Subcutaneous abdominal adipose tissue (tissue), 5 donors: ENCODE measurements at regions not wholly inside any gene's neighbourhood (a gene's known extent, or its start where the extent isn't known, plus 50 kb on each side); places are given as distances from the start of the nearest gene placed in this dataset.

ENCODE experiments used
- H3K27ac ChIP-seq: one replicate; pipeline ENCODE4 v1.7.0; 2013; ENCODE audit warnings: low read depth, mild to moderate bottlenecking, inconsistent platforms, low read length, moderate library complexity
- H3K27me3 ChIP-seq, 5 donors: one replicate each; pipeline ENCODE4 v1.7.0; 2013; ENCODE audit warnings: low read length in 5 of 5, inconsistent platforms in 1 of 5; ENCODE audit not compliant: control insufficient read depth in 5 of 5, insufficient read depth in 4 of 5
- H3K36me3 ChIP-seq, 5 donors: one replicate each; pipeline ENCODE4 v1.7.0; 2013; ENCODE audit warnings: low read length in 5 of 5; ENCODE audit not compliant: control insufficient read depth in 5 of 5, insufficient read depth in 5 of 5
- H3K4me1 ChIP-seq, 5 donors: one replicate each; pipeline ENCODE4 v1.7.0; 2013; ENCODE audit warnings: low read length in 5 of 5, mild to moderate bottlenecking in 3 of 5, moderate library complexity in 1 of 5; ENCODE audit not compliant: control insufficient read depth in 5 of 5, insufficient read depth in 5 of 5
- H3K4me3 ChIP-seq, 5 donors: one replicate each; pipeline ENCODE4 v1.7.0; 2013; ENCODE audit warnings: low read length in 5 of 5, low read depth in 1 of 5
- H3K9ac ChIP-seq, 5 donors: one replicate each; pipeline ENCODE4 v1.7.0; 2013; ENCODE audit warnings: low read length in 5 of 5, mild to moderate bottlenecking in 4 of 5, moderate library complexity in 3 of 5
- H3K9me3 ChIP-seq, 5 donors: one replicate each; pipeline ENCODE4 v1.7.0; 2013; ENCODE audit warnings: low read length in 5 of 5; ENCODE audit not compliant: control insufficient read depth in 5 of 5
- donor health status: healthy.
- donor health status: healthy.
- donor health status: healthy.
- donor health status: healthy.
- donor health status: healthy.

GRCh38 chr1:43058545-43059360 lies 100.1 kb upstream of the SLC2A1 start:
- peaks cover 0 to 8% (median 5%) of the 10 kb centered on the region in 5 donors for H3K4me1 ChIP-seq
- H3K27me3 ChIP-seq, result peaks cover 0 to 12% (median 0%) of the 10 kb centered on the region in 5 donors
- no peak overlapping the region for H3K27ac ChIP-seq
- H3K36me3 ChIP-seq, result no peaks in the 10 kb centered on the region
- no peak overlapping the region for H3K9ac ChIP-seq
- H3K4me3 ChIP-seq, result no peak overlapping the region
- peaks cover 0 to 2% (median 0%) of the 10 kb centered on the region in 5 donors for H3K9me3 ChIP-seq

- Histone ChIP-seq H3K36me3 (no peaks in the 10 kb centered on the region), H3K9me3 (peaks cover 0 to 2% (median 0%) of the 10 kb centered on the region in 5 donors), H3K4me3 (no peak overlapping the region), H3K27ac (no peak overlapping the region), H3K9ac (no peak overlapping the region), H3K4me1 (peaks cover 0 to 8% (median 5%) of the 10 kb centered on the region in 5 donors), H3K27me3 (peaks cover 0 to 12% (median 0%) of the 10 kb centered on the region in 5 donors)
Measured at GRCh38 chr1:43058056-43058455, 99.4 kb upstream of the SLC2A1 start.

GRCh38 chr1:43057567-43057966 lies 98.9 kb upstream of the SLC2A1 start:
- Histone ChIP-seq H3K27me3 (peaks cover 0 to 12% (median 0%) of the 10 kb centered on the region in 5 donors), H3K4me1 (peaks cover 0 to 8% (median 5%) of the 10 kb centered on the region in 5 donors), H3K36me3 (no peaks in the 10 kb centered on the region), H3K9me3 (peaks cover 0 to 2% (median 0%) of the 10 kb centered on the region in 5 donors), H3K9ac (no peak overlapping the region), H3K27ac (no peak overlapping the region), H3K4me3 (no peak overlapping the region)

- H3K4me1 ChIP-seq, result peaks cover 0 to 8% (median 5%) of the 10 kb centered on the region in 5 donors
- H3K4me3 ChIP-seq, result no peak overlapping the region
- H3K36me3 ChIP-seq, result no peaks in the 10 kb centered on the region
- H3K27me3 ChIP-seq, result peaks cover 0 to 10% (median 0%) of the 10 kb centered on the region in 5 donors
- H3K27ac ChIP-seq, result no peak overlapping the region
- H3K9ac ChIP-seq, result no peak overlapping the region
- H3K9me3 ChIP-seq, result no peaks in the 10 kb centered on the region
Measured at GRCh38 chr1:43056981-43057391, 98.3 kb upstream of the SLC2A1 start.

- no peak overlapping the region for H3K27ac ChIP-seq
- H3K4me3 ChIP-seq, result no peak overlapping the region
- peaks cover 0 to 8% (median 5%) of the 10 kb centered on the region in 5 donors for H3K4me1 ChIP-seq
- no peaks in the 10 kb centered on the region for H3K36me3 ChIP-seq
- H3K9ac ChIP-seq, result no peak overlapping the region
- no peaks in the 10 kb centered on the region for H3K9me3 ChIP-seq
- peaks cover 0 to 10% (median 0%) of the 10 kb centered on the region in 5 donors for H3K27me3 ChIP-seq
Measured at GRCh38 chr1:43056460-43056859, 97.8 kb upstream of the SLC2A1 start.

- H3K27ac ChIP-seq, result no peak overlapping the region
Measured at GRCh38 chr1:43054961-43055360, 96.3 kb upstream of the SLC2A1 start.

GRCh38 chr1:43052786-43053439 lies 94.2 kb upstream of the SLC2A1 start:
- Histone ChIP-seq H3K4me3 (no peak overlapping the region), H3K4me1 (peaks cover 0 to 4% (median 0%) of the 10 kb centered on the region in 5 donors), H3K9me3 (no peaks in the 10 kb centered on the region), H3K27me3 (peaks cover 0 to 2% (median 0%) of the 10 kb centered on the region in 5 donors), H3K36me3 (no peaks in the 10 kb centered on the region), H3K27ac (no peak overlapping the region), H3K9ac (no peak overlapping the region)

More at GRCh38 chr1:43054961-43055360, 96.3 kb upstream of the SLC2A1 start:
- H3K9me3 ChIP-seq, result no peaks in the 10 kb centered on the region
- no peak overlapping the region for H3K4me3 ChIP-seq
- H3K27me3 ChIP-seq, result peaks cover 0 to 10% (median 0%) of the 10 kb centered on the region in 5 donors
- H3K9ac ChIP-seq, result no peak overlapping the region
- peaks cover 0 to 8% (median 5%) of the 10 kb centered on the region in 5 donors for H3K4me1 ChIP-seq
- H3K36me3 ChIP-seq, result no peaks in the 10 kb centered on the region

GRCh38 chr1:43052322-43052721 lies 93.7 kb upstream of the SLC2A1 start:
- Histone ChIP-seq H3K36me3 (no peaks in the 10 kb centered on the region), H3K9ac (no peak overlapping the region), H3K9me3 (no peaks in the 10 kb centered on the region), H3K27ac (no peak overlapping the region), H3K4me3 (no peak overlapping the region), H3K4me1 (peaks cover 0 to 4% (median 0%) of the 10 kb centered on the region in 5 donors), H3K27me3 (peaks cover 0 to 2% (median 0%) of the 10 kb centered on the region in 5 donors)

- Histone ChIP-seq H3K4me3 (no peak overlapping the region), H3K9ac (no peak overlapping the region), H3K27me3 (peaks cover 0 to 2% (median 0%) of the 10 kb centered on the region in 5 donors), H3K36me3 (no peaks in the 10 kb centered on the region), H3K9me3 (no peaks in the 10 kb centered on the region), H3K4me1 (peaks cover 0 to 4% (median 0%) of the 10 kb centered on the region in 5 donors), H3K27ac (no peak overlapping the region)
Measured at GRCh38 chr1:43049481-43049880, 90.8 kb upstream of the SLC2A1 start.

- no peak overlapping the region for H3K9ac ChIP-seq
- H3K27ac ChIP-seq, result no peak overlapping the region
Measured at GRCh38 chr1:43048601-43049011, 89.9 kb upstream of the SLC2A1 start.

More at GRCh38 chr1:43048601-43049011, 89.9 kb upstream of the SLC2A1 start:
- no peaks in the 10 kb centered on the region for H3K9me3 ChIP-seq
- H3K36me3 ChIP-seq, result no peaks in the 10 kb centered on the region
- H3K4me3 ChIP-seq, result no peak overlapping the region
- H3K4me1 ChIP-seq, result peaks cover 0 to 4% (median 0%) of the 10 kb centered on the region in 5 donors
- peaks cover 0 to 2% (median 0%) of the 10 kb centered on the region in 5 donors for H3K27me3 ChIP-seq
